WTC11 (cell line): ENCODE measurements at regions not wholly inside any gene's neighbourhood (a gene's known extent, or its start where the extent isn't known, plus 50 kb on each side); places are given as distances from the start of the nearest gene placed in this dataset.

Experiments
- ATF6 ChIP-seq: sonication (generic); formaldehyde crosslinking; IDR thresholded peaks from 2 replicates; pipeline ENCODE4 v1.8.1; 2023; ENCODE audit warnings: mild to moderate bottlenecking, missing genetic modification reagents
- CREB1 ChIP-seq: sonication (generic); formaldehyde crosslinking; IDR thresholded peaks from 2 replicates; pipeline ENCODE4 v1.8.0; 2023; ENCODE audit warnings: mild to moderate bottlenecking, missing genetic modification reagents
- CTCF ChIP-seq: fragments of 200-600 bp; IDR thresholded peaks from 2 replicates; pipeline ENCODE4 v1.8.0; 2022; ENCODE audit warnings: antibody characterized with exemption
- E2F4 ChIP-seq: sonication (generic); formaldehyde crosslinking; IDR thresholded peaks from 2 replicates; pipeline ENCODE4 v1.8.1; 2022; ENCODE audit warnings: low read depth, mild to moderate bottlenecking, moderate library complexity, missing genetic modification reagents, borderline replicate concordance
- ELF4 ChIP-seq: sonication (generic); formaldehyde crosslinking; IDR thresholded peaks from 2 replicates; pipeline ENCODE4 v1.8.1; 2022; ENCODE audit warnings: low read depth, mild to moderate bottlenecking, moderate library complexity, missing genetic modification reagents
- ETV6 ChIP-seq: sonication (generic); formaldehyde crosslinking; IDR thresholded peaks from 2 replicates; pipeline ENCODE4 v1.8.1; 2022; ENCODE audit warnings: mild to moderate bottlenecking, missing genetic modification reagents
- FOXP1 ChIP-seq: sonication (generic); formaldehyde crosslinking; IDR thresholded peaks from 2 replicates; pipeline ENCODE4 v1.8.0; 2022; ENCODE audit warnings: missing genetic modification reagents, mild to moderate bottlenecking, moderate library complexity, borderline replicate concordance
- FOXP4 ChIP-seq: sonication (generic); formaldehyde crosslinking; IDR thresholded peaks from 2 replicates; pipeline ENCODE4 v1.8.0; 2022; ENCODE audit warnings: mild to moderate bottlenecking, missing genetic modification reagents
- JUN ChIP-seq: sonication (generic); formaldehyde crosslinking; IDR thresholded peaks from 2 replicates; pipeline ENCODE4 v1.8.0; 2023; ENCODE audit warnings: mild to moderate bottlenecking, missing genetic modification reagents
- NR1H2 ChIP-seq: sonication (generic); formaldehyde crosslinking; IDR thresholded peaks from 2 replicates; pipeline ENCODE4 v1.9.0; 2021; ENCODE audit warnings: mild to moderate bottlenecking, moderate library complexity, missing genetic modification reagents
- TEAD4 ChIP-seq: sonication (generic); formaldehyde crosslinking; IDR thresholded peaks from 2 replicates; pipeline ENCODE4 v1.8.0; 2022; ENCODE audit warnings: mild to moderate bottlenecking, missing genetic modification reagents
- ZNF671 ChIP-seq: fragments of 250-450 bp; sonication (Bioruptor Pico); IDR thresholded peaks from 2 replicates; pipeline ENCODE4 v1.8.0; 2021; ENCODE audit warnings: mild to moderate bottlenecking

GRCh38 chr14:54137614-54137961, 181.0 kb upstream of the BMP4 start:
- no peak for TF ChIP-seq CTCF
- TF ChIP-seq FOXP4, result no peak
- no peak for TF ChIP-seq ATF6 (CRISPR knock-in tag)
- TF ChIP-seq FOXP1, result no peak
- no peak for TF ChIP-seq ELF4
- no peak for TF ChIP-seq NR1H2 (CRISPR knock-in tag)
- no peak for TF ChIP-seq ETV6 (CRISPR knock-in tag)
- TF ChIP-seq E2F4 (CRISPR knock-in tag), result no peak
- TF ChIP-seq CREB1 (CRISPR knock-in tag), result no peak
- TF ChIP-seq TEAD4, result no peak
- no peak for TF ChIP-seq ZNF671 (CRISPR knock-in tag)
- TF ChIP-seq JUN (CRISPR knock-in tag), result no peak
